Gastroesophageal sphincter (tissue), 4 donors: ENCODE measurements at regions not wholly inside any gene's neighbourhood (a gene's known extent, or its start where the extent isn't known, plus 50 kb on each side); places are given as distances from the start of the nearest gene placed in this dataset.

Source experiments
- ATAC-seq: fragments of 150-250 bp; one replicate; pipeline ENCODE4 v1.9.1; 2016; ENCODE audit warnings: mild to moderate bottlenecking, moderate library complexity
- H3K27ac ChIP-seq, 4 donors: fragments of 200-600 bp; sonication (generic) in 3 of 4; 1 replicate in 3 of 4; 2 replicates in 1 of 4; pipeline ENCODE4 v1.5.1; 2016 to 2019
- H3K27me3 ChIP-seq: fragments of 200-600 bp; sonication (generic); one replicate; pipeline ENCODE4 v1.5.1; 2019
- H3K36me3 ChIP-seq, 2 donors: fragments of 200-600 bp; sonication (generic); one replicate each; pipeline ENCODE4 v1.5.1; 2019; ENCODE audit warnings: control low read depth in 1 of 2
- H3K4me1 ChIP-seq, 3 donors: fragments of 200-600 bp; sonication (generic); 1 replicate in 2 of 3; 2 replicates in 1 of 3; pipeline ENCODE4 v1.5.1; 2016 to 2019; ENCODE audit warnings: control low read depth in 2 of 3
- H3K4me3 ChIP-seq, 2 donors: fragments of 200-600 bp; sonication (generic); one replicate each; pipeline ENCODE4 v1.5.1; 2019; ENCODE audit warnings: mild to moderate bottlenecking in 1 of 2, moderate library complexity in 1 of 2
- H3K9me3 ChIP-seq, 3 donors: fragments of 200-600 bp; sonication (generic); one replicate each; pipeline ENCODE4 v1.5.1; 2017 to 2019; ENCODE audit warnings: control low read depth in 2 of 3
- EP300 ChIP-seq: sonication (generic); formaldehyde crosslinking; IDR thresholded peaks from one replicate; pipeline ENCODE4 v1.6.1; 2017; ENCODE audit warnings: antibody characterized with exemption, mild to moderate bottlenecking
- POLR2A ChIP-seq, 2 donors: fragments of 450-650 bp; IDR thresholded peaks; one replicate each; pipeline ENCODE4 v1.6.1; 2017; ENCODE audit warnings: antibody characterized with exemption in 2 of 2, mild to moderate bottlenecking in 2 of 2, moderate library complexity in 1 of 2
- POLR2AphosphoS5 ChIP-seq: sonication (generic); formaldehyde crosslinking; IDR thresholded peaks from one replicate; pipeline ENCODE4 v1.6.1; 2017; ENCODE audit warnings: antibody characterized with exemption
- WGBS, 2 donors: methylation state at CpG; one replicate each; pipeline ENCODE4 v1.1.5; 2018; ENCODE audit warnings: low coverage in 1 of 2; 5-methylcytosine and 5-hydroxymethylcytosine counted together
- TF ChIP-seq, protein P1 (sequence below), 4 experiments: fragments of 200-600 bp in 2 of 4; fragments of 450-650 bp in 2 of 4; sonication (generic) in 1 of 4; IDR thresholded peaks; one replicate each; pipeline ENCODE4 v1.5.1; 2017 to 2019; ENCODE audit warnings: antibody characterized with exemption in 4 of 4, mild to moderate bottlenecking in 2 of 4, moderate library complexity in 2 of 4

DNA sequence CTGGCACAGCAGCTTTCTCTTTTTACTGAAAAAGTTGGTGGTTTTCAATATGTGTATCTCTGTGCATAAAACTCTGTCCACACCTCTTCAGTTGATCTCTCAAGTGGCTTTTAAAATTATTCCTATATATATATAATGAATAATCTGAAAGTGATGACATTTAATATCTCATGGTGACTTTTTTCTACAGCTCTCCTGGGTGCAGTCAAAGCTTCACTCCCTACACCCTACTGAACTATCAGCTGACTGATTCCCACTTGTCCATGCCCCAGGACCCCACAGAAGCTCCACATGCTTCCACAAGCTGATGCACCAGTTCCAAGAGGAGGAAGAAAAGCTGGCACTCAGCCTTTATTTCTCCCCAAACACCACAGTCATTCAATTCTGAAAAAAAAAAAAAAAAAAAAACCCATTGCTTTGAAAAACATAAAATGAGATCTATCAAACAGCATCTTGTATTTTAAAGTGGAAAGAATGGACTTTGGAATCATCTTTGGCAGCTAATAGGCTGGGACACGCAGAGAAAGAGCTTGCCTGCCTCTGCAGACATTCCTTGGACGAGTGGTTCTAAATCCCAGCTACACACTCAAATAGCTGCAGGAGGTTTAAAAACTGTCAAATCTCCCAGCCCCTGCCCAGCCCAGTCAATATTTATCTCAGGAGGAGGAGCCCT is 75.3 kb upstream of the GDF10 start:
- H3K27ac ChIP-seq, result no peak overlapping the region
- H3K9me3 ChIP-seq, result peaks cover 0 to 10% (median 0%) of the 10 kb centered on the region in 3 donors
- no peak overlapping the region for H3K4me3 ChIP-seq
- no peaks in the 10 kb centered on the region for H3K4me1 ChIP-seq
- no peaks in the 10 kb centered on the region for H3K36me3 ChIP-seq
- no peak for ATAC-seq
- 52 to 80% methylated on average over 1 to 2 of the region's 2 CpGs for WGBS, 2 donors
- no peaks in the 10 kb centered on the region for H3K27me3 ChIP-seq
- TF ChIP-seq POLR2AphosphoS5 (no peak), POLR2A (IDR thresholded peaks at IDR 0.05) (no peak)
- TF ChIP-seq, protein P1, sequence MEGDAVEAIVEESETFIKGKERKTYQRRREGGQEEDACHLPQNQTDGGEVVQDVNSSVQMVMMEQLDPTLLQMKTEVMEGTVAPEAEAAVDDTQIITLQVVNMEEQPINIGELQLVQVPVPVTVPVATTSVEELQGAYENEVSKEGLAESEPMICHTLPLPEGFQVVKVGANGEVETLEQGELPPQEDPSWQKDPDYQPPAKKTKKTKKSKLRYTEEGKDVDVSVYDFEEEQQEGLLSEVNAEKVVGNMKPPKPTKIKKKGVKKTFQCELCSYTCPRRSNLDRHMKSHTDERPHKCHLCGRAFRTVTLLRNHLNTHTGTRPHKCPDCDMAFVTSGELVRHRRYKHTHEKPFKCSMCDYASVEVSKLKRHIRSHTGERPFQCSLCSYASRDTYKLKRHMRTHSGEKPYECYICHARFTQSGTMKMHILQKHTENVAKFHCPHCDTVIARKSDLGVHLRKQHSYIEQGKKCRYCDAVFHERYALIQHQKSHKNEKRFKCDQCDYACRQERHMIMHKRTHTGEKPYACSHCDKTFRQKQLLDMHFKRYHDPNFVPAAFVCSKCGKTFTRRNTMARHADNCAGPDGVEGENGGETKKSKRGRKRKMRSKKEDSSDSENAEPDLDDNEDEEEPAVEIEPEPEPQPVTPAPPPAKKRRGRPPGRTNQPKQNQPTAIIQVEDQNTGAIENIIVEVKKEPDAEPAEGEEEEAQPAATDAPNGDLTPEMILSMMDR (IDR thresholded peaks at IDR 0.05), result no peak

- H3K36me3 ChIP-seq, result no peaks in the 10 kb centered on the region
- 88% methylated on average over 5 of the region's 8 CpGs; no CpG with 5 or more reads in 1 of the 2 donors for WGBS, 2 donors
- H3K9me3 ChIP-seq, result peaks cover 0 to 10% (median 0%) of the 10 kb centered on the region in 3 donors
Observed at GRCh38 chr10:47225219-47225927, 74.6 kb upstream of the GDF10 start.

GRCh38 chr10:47225928-47226645 is 73.9 kb upstream of the GDF10 start:
- Histone ChIP-seq H3K4me3 (no peak overlapping the region), H3K4me1 (peaks cover 0 to 7% (median 0%) of the 10 kb centered on the region in 3 donors), H3K36me3 (no peaks in the 10 kb centered on the region), H3K9me3 (peaks cover 0 to 10% (median 0%) of the 10 kb centered on the region in 3 donors), H3K27ac (no peak overlapping the region), H3K27me3 (no peaks in the 10 kb centered on the region)
- 90 to 100% methylated on average over 3 to 5 of the region's 8 CpGs for WGBS, 2 donors
- TF ChIP-seq, protein P1 (IDR thresholded peaks at IDR 0.05), result no peak
- TF ChIP-seq POLR2AphosphoS5 (no peak), POLR2A (IDR thresholded peaks at IDR 0.05) (no peak), EP300 (no peak)
- ATAC-seq, result no peak

More at GRCh38 chr10:47225219-47225927, 74.6 kb upstream of the GDF10 start:
- Histone ChIP-seq H3K27me3 (no peaks in the 10 kb centered on the region), H3K4me3 (no peak overlapping the region), H3K4me1 (peaks cover 0 to 3% (median 0%) of the 10 kb centered on the region in 3 donors), H3K27ac (no peak overlapping the region)
- TF ChIP-seq, protein P1 (IDR thresholded peaks at IDR 0.05), result no peak
- TF ChIP-seq EP300, result no peak
- TF ChIP-seq POLR2A (IDR thresholded peaks at IDR 0.05), result no peak
- no peak for TF ChIP-seq POLR2AphosphoS5
- no peak for ATAC-seq

- H3K36me3 ChIP-seq, result no peaks in the 10 kb centered on the region
- peaks cover 0 to 7% (median 0%) of the 10 kb centered on the region in 3 donors for H3K4me1 ChIP-seq
- H3K9me3 ChIP-seq, result peaks cover 0 to 10% (median 0%) of the 10 kb centered on the region in 3 donors
- no peaks in the 10 kb centered on the region for H3K27me3 ChIP-seq
- H3K4me3 ChIP-seq, result no peak overlapping the region
- ATAC-seq, result no peak
- H3K27ac ChIP-seq, result no peak overlapping the region
- 40 to 74% methylated on average over 1 to 4 of the region's 4 CpGs for WGBS, 2 donors
- TF ChIP-seq, protein P1 (IDR thresholded peaks at IDR 0.05), result no peak
- TF ChIP-seq EP300 (no peak), POLR2AphosphoS5 (no peak), POLR2A (IDR thresholded peaks at IDR 0.05) (no peak)
Observed at GRCh38 chr10:47230482-47230881, 69.5 kb upstream of the GDF10 start.
